MM.1S (cell line): ENCODE measurements at regions not wholly inside any gene's neighbourhood (a gene's known extent, or its start where the extent isn't known, plus 50 kb on each side); places are given as distances from the start of the nearest gene placed in this dataset.

Experiments used
- CTCF ChIP-seq: fragments of 300-600 bp; sonication (generic); IDR thresholded peaks from 2 replicates; pipeline ENCODE4 v1.5.1; 2016; ENCODE audit warnings: antibody characterized with exemption, low read length, mixed read lengths
- EZH2 ChIP-seq: fragments of 300-600 bp; sonication (generic); optimal IDR thresholded peaks from 2 replicates; pipeline ENCODE3; 2017; ENCODE audit warnings: low read depth, mild to moderate bottlenecking, antibody characterized with exemption, low read length, mixed read lengths
- EZH2phosphoT487 ChIP-seq: fragments of 300-600 bp; sonication (generic); IDR thresholded peaks from 2 replicates; pipeline ENCODE4 v1.6.1; 2018; ENCODE audit warnings: antibody characterized with exemption, low read length

GRCh38 chr7:49500741-49501140, 272.7 kb upstream of the VWC2 start:
- TF ChIP-seq EZH2phosphoT487 (no peak), CTCF (no peak), EZH2 (no peak)
